SK-N-SH (cell line): ENCODE measurements at regions not wholly inside any gene's neighbourhood (a gene's known extent, or its start where the extent isn't known, plus 50 kb on each side); places are given as distances from the start of the nearest gene placed in this dataset.

Source experiments
- CTCF ChIA-PET: fragments of 300-600, 350-600 bp; formaldehyde crosslinking; extraction: SDS; loops from one replicate; lab custom pipeline; 2021; lab: Yijun Ruan, JAX
- POLR2A ChIA-PET: fragments of 350-600 bp; sonication (Branson Sonifier 250); formaldehyde crosslinking; extraction: SDS; loops from one replicate; lab custom pipeline; 2020; ENCODE audit warnings: antibody characterized with exemption, inconsistent platforms; lab: Yijun Ruan, JAX
- DNase-seq: peaks from one replicate; pipeline ENCODE4 v3.0.0; 2012
- H2AFZ ChIP-seq: fragments of 200-600 bp; sonication (generic); 2 replicates; pipeline ENCODE4 v1.8.1; 2016; ENCODE audit warnings: antibody characterized with exemption, mild to moderate bottlenecking, low read depth
- H3F3A ChIP-seq: fragments of 200-600 bp; sonication (generic); replicated peaks from 2 replicates; pipeline ENCODE3; 2016; ENCODE audit warnings: antibody characterized with exemption, mild to moderate bottlenecking; ENCODE audit not compliant: insufficient read depth
- H3K27ac ChIP-seq, 2 experiments: fragments of 200-500 bp in 1 of 2; fragments of 200-600 bp in 1 of 2; sonication (Bioruptor generic) in 1 of 2; sonication (generic), shearing (Covaris generic) in 1 of 2; 2 replicates each; pipeline versions ENCODE4 v1.5.1 to v1.6.1; 2014 to 2016; ENCODE audit warnings: low read depth in 2 of 2, inconsistent platforms in 1 of 2, low read length in 1 of 2, mild to moderate bottlenecking in 1 of 2, mixed read lengths in 1 of 2
- H3K27me3 ChIP-seq: fragments of 200-600 bp; sonication (generic), shearing (Covaris generic); 2 replicates; pipeline ENCODE4 v1.6.1; 2016; ENCODE audit warnings: mixed run types; ENCODE audit not compliant: insufficient read depth
- H3K36me3 ChIP-seq, 2 experiments: fragments of 200-500 bp in 1 of 2; fragments of 200-600 bp in 1 of 2; sonication (Bioruptor generic) in 1 of 2; sonication (generic) in 1 of 2; replicated peaks in 1 of 2; 2 replicates each; pipeline versions ENCODE3 to v1.5.1; 2014 to 2016; ENCODE audit warnings: low read length in 1 of 2, mild to moderate bottlenecking in 1 of 2; ENCODE audit not compliant: insufficient read depth in 2 of 2, control insufficient read depth in 1 of 2
- H3K4me1 ChIP-seq, 2 experiments: fragments of 200-500 bp in 1 of 2; fragments of 200-600 bp in 1 of 2; sonication (Bioruptor generic) in 1 of 2; sonication (generic), shearing (Covaris generic) in 1 of 2; 2 replicates each; pipeline versions ENCODE4 v1.5.1 to v1.6.1; 2014 to 2016; ENCODE audit warnings: low read depth in 1 of 2, low read length in 1 of 2, mixed run types in 1 of 2; ENCODE audit not compliant: insufficient read depth in 2 of 2, control insufficient read depth in 1 of 2
- H3K4me2 ChIP-seq: fragments of 200-600 bp; sonication (generic), shearing (Covaris generic); 2 replicates; pipeline ENCODE4 v1.6.1; 2017; ENCODE audit warnings: mixed run types
- H3K4me3 ChIP-seq, 2 experiments: fragments of 200-500 bp in 1 of 2; fragments of 200-600 bp in 1 of 2; sonication (Bioruptor generic) in 1 of 2; sonication (generic), shearing (Covaris generic) in 1 of 2; 2 replicates each; pipeline versions ENCODE4 v1.5.1 to v1.8.1; 2014 to 2016; ENCODE audit warnings: low read depth in 2 of 2, inconsistent platforms in 1 of 2, low read length in 1 of 2, mild to moderate bottlenecking in 1 of 2, mixed read lengths in 1 of 2, moderate library complexity in 1 of 2
- H3K79me2 ChIP-seq: fragments of 200-600 bp; sonication (generic); 2 replicates; pipeline ENCODE4 v1.8.1; 2017; ENCODE audit warnings: mild to moderate bottlenecking; ENCODE audit not compliant: insufficient read depth
- H3K9ac ChIP-seq: fragments of 200-600 bp; sonication (generic); 2 replicates; pipeline ENCODE4 v1.6.1; 2017; ENCODE audit warnings: mixed run types
- H3K9me2 ChIP-seq: fragments of 200-600 bp; sonication (generic); 2 replicates; pipeline ENCODE4 v1.6.1; 2017; ENCODE audit warnings: mixed run types
- H3K9me3 ChIP-seq: fragments of 200-600 bp; sonication (generic); 2 replicates; pipeline ENCODE4 v1.6.1; 2017; ENCODE audit warnings: mixed run types, mild to moderate bottlenecking, moderate library complexity
- H4K20me1 ChIP-seq: fragments of 200-600 bp; sonication (generic); 2 replicates; pipeline ENCODE4 v1.6.1; 2017; ENCODE audit warnings: mild to moderate bottlenecking, mixed run types; ENCODE audit not compliant: insufficient read depth
- ELF1 ChIP-seq: IDR thresholded peaks from 2 replicates; pipeline ENCODE4 v1.4.0; 2012
- GATA2 ChIP-seq: sonication (generic); formaldehyde crosslinking; IDR thresholded peaks from 2 replicates; pipeline ENCODE4 v1.5.0; 2020; ENCODE audit warnings: mild to moderate bottlenecking, missing genetic modification reagents
- MAX ChIP-seq: IDR thresholded peaks from 2 replicates; pipeline ENCODE4 v1.4.0; 2012; ENCODE audit warnings: low read depth
- MXI1 ChIP-seq: IDR thresholded peaks from 2 replicates; pipeline ENCODE4 v1.6.1; 2012; ENCODE audit warnings: mild to moderate bottlenecking, low read depth, low read length, improper control_type of control experiment
- NFIC ChIP-seq: IDR thresholded peaks from 2 replicates; pipeline ENCODE4 v1.4.0; 2012; ENCODE audit warnings: borderline replicate concordance
- SIN3A ChIP-seq: IDR thresholded peaks from 2 replicates; pipeline ENCODE4 v1.6.1; 2012; ENCODE audit warnings: low read depth, mild to moderate bottlenecking, low read length, moderate library complexity, borderline replicate concordance
- USF2 ChIP-seq: fragments of 150-350 bp; IDR thresholded peaks from 2 replicates; pipeline ENCODE4 v1.6.1; 2017; ENCODE audit warnings: antibody characterized with exemption, low read length, low read depth, borderline replicate concordance
- whole genome bisulfite sequencing: methylation state at CpG from one replicate; pipeline ENCODE4 v1.1.6; 2017; ENCODE audit warnings: low lambda C conversion rate; 5-methylcytosine and 5-hydroxymethylcytosine counted together
- TF ChIP-seq, protein P1 (sequence below): IDR thresholded peaks from 2 replicates; pipeline ENCODE4 v1.4.0; 2012; ENCODE audit warnings: low read depth, borderline replicate concordance
- TF ChIP-seq, protein P2 (sequence below): IDR thresholded peaks from 2 replicates; pipeline ENCODE4 v1.4.0; 2012; ENCODE audit warnings: low read depth, borderline replicate concordance

- Histone ChIP-seq H3K27me3 (no peaks in the 10 kb centered on the region; the same call in 1 of the 2 replicates), H3K9ac (no peak overlapping the region), H3K79me2 (no peaks in the 10 kb centered on the region), H3K4me1 (no peaks in the 10 kb centered on the region; a peak in 1 of 4 replicates), H3K4me3 (no peak overlapping the region), H3K36me3 (no peaks in the 10 kb centered on the region), H3K9me3 (no peaks in the 10 kb centered on the region), H3K9me2 (no peaks in the 10 kb centered on the region), H3F3A (no peaks in the 10 kb centered on the region), H2AFZ (no peak overlapping the region), H4K20me1 (no peaks in the 10 kb centered on the region), H3K27ac (no peak overlapping the region), H3K4me2 (no peak overlapping the region)
- CTCF ChIA-PET = no interaction called here
- WGBS = 11% methylated on average over 2 of the region's 2 CpGs
- no peak for DNase-seq
- no peak for TF ChIP-seq ELF1
- POLR2A ChIA-PET = no interaction called here
These were observed 66.2 kb upstream of the RALGAPA2 start for GRCh38 chr20:20778676-20779075.

DNA sequence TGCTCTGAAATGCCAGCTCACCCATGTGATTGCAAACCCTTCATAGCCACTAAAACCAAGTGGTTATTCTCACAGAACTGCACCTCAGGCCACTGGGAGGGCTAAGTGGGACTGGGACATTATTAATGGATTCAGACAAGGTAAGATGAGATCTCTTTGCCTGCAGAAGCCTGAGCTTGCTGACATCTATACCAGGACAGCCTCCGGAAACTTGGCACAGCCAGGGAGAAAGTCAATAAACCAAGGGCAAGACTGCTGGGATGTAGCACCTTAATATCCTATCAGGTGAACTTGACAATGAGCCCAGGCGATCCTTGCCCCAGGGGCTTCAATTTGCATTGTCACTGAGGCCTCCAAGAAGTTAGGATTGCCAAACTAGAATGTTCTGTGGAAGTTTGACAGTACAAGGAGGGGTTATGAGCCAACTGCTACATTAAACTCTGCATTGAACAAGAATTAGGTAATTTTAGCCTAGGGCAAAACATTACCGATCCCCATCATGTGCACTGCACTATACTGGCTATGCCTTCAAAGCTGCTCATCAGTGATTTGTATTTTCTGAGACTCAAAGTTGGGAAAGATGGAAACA, 60.1 kb upstream of the RALGAPA2 start:
- Histone ChIP-seq H3K27ac (no peak overlapping the region), H2AFZ (no peak overlapping the region), H4K20me1 (no peaks in the 10 kb centered on the region), H3K4me3 (no peak overlapping the region), H3K4me2 (no peak overlapping the region), H3K4me1 (no peaks in the 10 kb centered on the region), H3K9me2 (no peaks in the 10 kb centered on the region), H3K36me3 (no peaks in the 10 kb centered on the region), H3K9ac (no peak overlapping the region), H3K9me3 (no peaks in the 10 kb centered on the region), H3K27me3 (peaks cover 7% of the 10 kb centered on the region; the same call in 1 of the 2 replicates), H3F3A (no peaks in the 10 kb centered on the region), H3K79me2 (no peaks in the 10 kb centered on the region)
- WGBS = 7% methylated on average over 3 of the region's 3 CpGs
- CTCF ChIA-PET = no interaction called here
- TF ChIP-seq MXI1 (no peak), SIN3A (no peak), USF2 (no peak), GATA2 (CRISPR knock-in tag) (no peak), MAX (no peak), NFIC (no peak)
- TF ChIP-seq, protein P1, sequence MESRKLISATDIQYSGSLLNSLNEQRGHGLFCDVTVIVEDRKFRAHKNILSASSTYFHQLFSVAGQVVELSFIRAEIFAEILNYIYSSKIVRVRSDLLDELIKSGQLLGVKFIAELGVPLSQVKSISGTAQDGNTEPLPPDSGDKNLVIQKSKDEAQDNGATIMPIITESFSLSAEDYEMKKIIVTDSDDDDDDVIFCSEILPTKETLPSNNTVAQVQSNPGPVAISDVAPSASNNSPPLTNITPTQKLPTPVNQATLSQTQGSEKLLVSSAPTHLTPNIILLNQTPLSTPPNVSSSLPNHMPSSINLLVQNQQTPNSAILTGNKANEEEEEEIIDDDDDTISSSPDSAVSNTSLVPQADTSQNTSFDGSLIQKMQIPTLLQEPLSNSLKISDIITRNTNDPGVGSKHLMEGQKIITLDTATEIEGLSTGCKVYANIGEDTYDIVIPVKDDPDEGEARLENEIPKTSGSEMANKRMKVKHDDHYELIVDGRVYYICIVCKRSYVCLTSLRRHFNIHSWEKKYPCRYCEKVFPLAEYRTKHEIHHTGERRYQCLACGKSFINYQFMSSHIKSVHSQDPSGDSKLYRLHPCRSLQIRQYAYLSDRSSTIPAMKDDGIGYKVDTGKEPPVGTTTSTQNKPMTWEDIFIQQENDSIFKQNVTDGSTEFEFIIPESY = no peak
- TF ChIP-seq, protein P2, sequence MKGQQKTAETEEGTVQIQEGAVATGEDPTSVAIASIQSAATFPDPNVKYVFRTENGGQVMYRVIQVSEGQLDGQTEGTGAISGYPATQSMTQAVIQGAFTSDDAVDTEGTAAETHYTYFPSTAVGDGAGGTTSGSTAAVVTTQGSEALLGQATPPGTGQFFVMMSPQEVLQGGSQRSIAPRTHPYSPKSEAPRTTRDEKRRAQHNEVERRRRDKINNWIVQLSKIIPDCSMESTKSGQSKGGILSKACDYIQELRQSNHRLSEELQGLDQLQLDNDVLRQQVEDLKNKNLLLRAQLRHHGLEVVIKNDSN = no peak
- POLR2A ChIA-PET = no interaction called here
- no peak for DNase-seq
